ENCODE measurements at regions not wholly inside any gene's neighbourhood (a gene's known extent, or its start where the extent isn't known, plus 50 kb on each side); places are given as distances from the start of the nearest gene placed in this dataset.
"Not testable (repeated sequence)": the region's sequence is repeated elsewhere in the genome, so short reads cannot be mapped to it uniquely, and the experiment has no call there.

- DNase-seq (ENCODE audit: low spot score): peak; percentile 12
These were observed 57.3 kb upstream of the PRSS12 start for GRCh38 chr4:118410138-118410537.

GRCh38 chr4:118417325-118417724 lies 64.5 kb upstream of the PRSS12 start:
- peak; percentile 12 for DNase-seq (ENCODE audit: low spot score)

GRCh38 chr4:118417800-118418199 lies 65.0 kb upstream of the PRSS12 start:
- DNase-seq (ENCODE audit: low spot score): not testable (repeated sequence)

- DNase-seq (ENCODE audit: low spot score): not testable (repeated sequence)
These were observed 65.6 kb upstream of the PRSS12 start for GRCh38 chr4:118418396-118418795.

GRCh38 chr4:118419626-118420025 lies 66.8 kb upstream of the PRSS12 start:
- DNase-seq (ENCODE audit: low spot score): not testable (repeated sequence)

DNA sequence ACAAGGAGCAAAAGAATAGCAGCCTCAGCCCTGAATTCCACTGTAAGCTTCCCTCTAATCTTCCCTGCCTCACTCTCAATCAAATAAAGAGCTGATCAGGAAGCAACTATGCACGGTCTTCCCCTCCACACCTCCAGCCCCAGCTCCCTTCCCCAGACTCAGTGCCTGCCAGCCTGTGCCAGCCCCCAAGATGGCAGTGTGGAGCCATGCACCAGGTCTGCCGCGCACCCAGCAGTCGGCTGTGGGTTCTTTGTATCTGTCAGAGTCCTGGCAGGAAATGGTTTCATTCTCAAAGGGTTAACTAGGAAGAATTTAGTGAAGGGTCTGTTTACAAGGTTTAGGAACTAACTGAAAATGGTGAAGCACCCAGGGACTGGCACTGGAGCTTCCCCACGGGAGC lies 71.3 kb upstream of the PRSS12 start:
- DNase-seq (ENCODE audit: low spot score): not testable (repeated sequence)

DNA sequence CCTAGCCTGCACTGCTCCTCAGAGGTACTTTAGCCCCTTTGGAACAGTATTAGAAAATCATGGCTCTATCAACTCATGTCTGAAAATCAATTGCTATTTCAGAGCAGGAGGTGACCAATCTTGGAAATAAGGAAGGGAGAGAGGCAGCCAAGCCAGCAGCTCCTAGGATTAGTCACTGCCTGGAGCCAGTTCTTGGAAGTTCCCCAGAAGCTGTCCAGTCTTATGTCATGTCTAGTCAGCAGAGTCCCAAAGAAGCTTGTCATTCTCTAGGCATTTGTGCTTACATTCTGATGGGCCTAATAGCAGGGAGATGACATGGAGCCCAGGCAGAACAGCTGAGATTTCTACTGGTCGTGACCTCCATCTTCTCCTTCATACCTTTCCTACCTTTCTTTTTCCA lies 76.1 kb upstream of the PRSS12 start:
- not testable (repeated sequence) for DNase-seq (ENCODE audit: low spot score)

- DNase-seq (ENCODE audit: low spot score): not testable (repeated sequence)
These were observed 79.6 kb upstream of the PRSS12 start for GRCh38 chr4:118432359-118432758.

DNA sequence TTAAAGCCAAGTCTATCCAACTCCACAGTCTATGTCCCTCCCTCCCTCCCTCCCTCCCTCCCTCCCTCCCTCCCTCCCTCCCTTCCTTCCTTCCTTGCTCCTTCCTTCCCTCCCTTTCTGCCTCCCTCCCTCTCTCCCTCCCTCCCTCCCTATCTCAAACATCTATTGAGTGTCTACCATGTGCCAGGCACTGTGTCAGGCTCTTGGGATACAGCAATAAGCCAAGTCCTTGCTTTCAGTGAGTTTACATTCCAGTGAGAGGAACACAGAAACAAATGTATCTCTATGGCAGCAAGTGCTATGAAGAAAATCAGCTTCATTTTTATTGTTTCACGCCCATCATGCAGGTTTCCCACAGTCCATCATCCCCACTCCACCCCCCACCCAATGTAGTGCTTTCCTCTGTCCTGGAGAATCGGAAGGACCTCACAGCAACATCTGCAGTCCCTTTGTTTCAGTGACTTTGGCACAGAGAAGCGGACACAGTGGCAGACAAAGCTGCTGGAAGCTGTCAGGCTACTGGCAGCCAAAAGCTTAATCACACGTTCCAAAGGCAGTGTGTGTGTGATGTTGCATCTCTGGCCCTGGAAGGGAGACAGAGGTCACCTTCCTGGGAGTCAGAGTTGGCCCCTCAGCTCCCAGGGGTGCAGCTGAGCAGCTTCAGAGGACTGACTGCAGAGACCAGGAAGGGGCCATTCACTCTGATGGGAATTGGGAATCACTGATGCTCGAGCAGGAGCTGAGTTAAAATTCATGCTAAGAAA lies 81.0 kb upstream of the PRSS12 start:
- DNase-seq (ENCODE audit: low spot score): not testable (repeated sequence)

GRCh38 chr4:118435415-118435814 lies 82.6 kb upstream of the PRSS12 start:
- DNase-seq (ENCODE audit: low spot score): not testable (repeated sequence)

- not testable (repeated sequence) for DNase-seq (ENCODE audit: low spot score)
These were observed 89.5 kb upstream of the PRSS12 start for GRCh38 chr4:118442115-118442837.

DNA sequence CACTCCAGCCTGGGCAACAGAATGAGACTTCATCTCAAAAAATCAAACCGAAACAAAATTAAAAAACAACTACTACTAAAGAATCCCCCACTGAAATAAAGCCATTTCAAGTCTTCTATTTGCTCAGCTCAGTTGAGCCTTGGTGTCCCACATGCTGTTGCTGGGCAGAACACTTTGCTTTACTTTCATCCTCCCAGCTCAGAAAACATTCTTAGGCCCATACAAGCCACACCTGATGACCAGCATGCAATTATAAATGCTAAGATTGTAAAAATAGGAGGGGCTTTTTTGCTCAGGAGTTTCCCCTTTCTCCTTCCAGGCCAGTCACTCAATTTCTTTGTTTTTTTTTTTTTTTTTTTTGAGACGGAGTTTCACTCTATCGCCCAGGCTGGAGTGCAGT lies 94.6 kb upstream of the PRSS12 start:
- DNase-seq (ENCODE audit: low spot score): not testable (repeated sequence)

DNA sequence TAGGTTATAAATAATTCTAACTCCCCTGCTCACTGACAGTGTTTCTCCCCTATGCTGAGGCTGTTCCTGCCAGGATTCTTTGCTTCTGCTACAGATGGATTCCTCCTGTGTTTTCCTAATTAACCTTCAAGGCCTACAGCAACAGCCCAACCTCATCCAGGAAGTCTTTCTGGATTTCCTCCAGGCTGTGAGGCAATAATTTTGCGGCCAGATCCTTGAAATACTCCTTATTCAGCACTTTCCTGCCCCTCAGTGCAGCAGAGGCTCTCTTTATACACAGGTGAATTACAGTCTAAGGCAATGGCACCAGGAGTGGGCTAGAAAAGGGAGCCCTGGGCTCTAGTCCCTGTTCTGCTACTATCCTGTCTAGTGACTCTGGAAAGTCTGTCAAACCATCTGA lies 102.1 kb upstream of the PRSS12 start:
- DNase-seq (ENCODE audit: low spot score): not testable (repeated sequence)

- not testable (repeated sequence) for DNase-seq (ENCODE audit: low spot score)
These were observed 108.6 kb upstream of the PRSS12 start for GRCh38 chr4:118461435-118461834.

DNA sequence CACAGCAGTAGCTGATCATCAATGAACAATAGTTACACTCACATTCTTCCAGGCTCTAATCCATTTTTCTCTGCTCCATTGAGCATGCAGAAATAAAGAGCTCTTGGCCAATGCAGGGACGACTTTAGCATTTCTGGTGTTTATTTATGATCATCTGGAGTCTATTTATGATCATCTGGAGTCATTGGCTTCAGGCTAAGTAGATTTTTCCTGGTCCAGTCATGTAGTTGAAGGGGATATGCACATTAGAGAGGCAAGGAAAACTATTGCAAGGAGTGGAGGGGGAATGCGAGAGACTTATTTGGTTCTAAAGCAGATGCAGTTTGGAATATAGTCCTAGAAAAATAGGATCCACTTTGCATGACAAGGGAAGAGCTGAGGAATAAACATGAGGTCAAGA lies 113.0 kb upstream of the PRSS12 start:
- peak; percentile 2 for DNase-seq (ENCODE audit: low spot score)

GRCh38 chr4:118474001-118474626 lies 121.3 kb upstream of the PRSS12 start:
- DNase-seq (ENCODE audit: low spot score): peak; percentile 3

DNA sequence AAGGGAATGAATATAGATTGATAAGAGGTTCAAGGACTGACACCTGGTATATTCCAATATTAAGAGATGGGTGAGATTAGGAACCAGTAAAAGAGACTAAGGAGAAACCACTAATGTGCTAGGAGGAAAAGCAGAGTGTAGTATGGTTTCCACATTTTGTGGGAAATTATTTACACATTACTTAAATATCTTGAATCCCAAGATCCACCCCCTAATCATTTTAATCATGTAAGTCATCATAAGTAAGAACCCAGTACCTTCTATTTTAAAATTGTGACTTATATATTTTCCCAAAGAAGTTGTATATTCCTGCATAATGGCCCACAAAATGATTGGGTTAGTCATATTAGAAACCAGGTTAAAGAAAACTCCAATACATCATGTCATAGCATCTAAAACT lies 122.0 kb upstream of the PRSS12 start:
- DNase-seq (ENCODE audit: low spot score): not testable (repeated sequence)

DNA sequence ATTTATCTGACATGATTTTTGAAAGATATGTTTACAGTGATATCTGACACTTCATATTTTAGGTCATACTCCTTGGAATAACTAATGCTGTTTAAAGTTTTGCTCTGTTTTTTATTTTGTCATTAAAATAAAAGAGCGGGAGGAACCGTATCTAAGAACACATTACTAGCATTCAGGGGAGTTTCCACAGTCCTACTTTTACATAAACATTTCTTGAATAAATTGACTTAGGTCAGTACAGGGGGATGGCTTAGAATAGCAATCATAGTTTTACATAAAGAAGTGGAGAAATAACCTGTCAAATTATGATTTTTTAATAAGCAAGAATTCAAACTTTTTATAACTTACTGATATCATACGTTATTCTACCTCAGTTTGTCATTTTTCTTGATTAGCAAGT lies 123.1 kb upstream of the PRSS12 start:
- not testable (repeated sequence) for DNase-seq (ENCODE audit: low spot score)

- DNase-seq (ENCODE audit: low spot score): not testable (repeated sequence)
These were observed 125.0 kb upstream of the PRSS12 start for GRCh38 chr4:118477826-118478225.

DNA sequence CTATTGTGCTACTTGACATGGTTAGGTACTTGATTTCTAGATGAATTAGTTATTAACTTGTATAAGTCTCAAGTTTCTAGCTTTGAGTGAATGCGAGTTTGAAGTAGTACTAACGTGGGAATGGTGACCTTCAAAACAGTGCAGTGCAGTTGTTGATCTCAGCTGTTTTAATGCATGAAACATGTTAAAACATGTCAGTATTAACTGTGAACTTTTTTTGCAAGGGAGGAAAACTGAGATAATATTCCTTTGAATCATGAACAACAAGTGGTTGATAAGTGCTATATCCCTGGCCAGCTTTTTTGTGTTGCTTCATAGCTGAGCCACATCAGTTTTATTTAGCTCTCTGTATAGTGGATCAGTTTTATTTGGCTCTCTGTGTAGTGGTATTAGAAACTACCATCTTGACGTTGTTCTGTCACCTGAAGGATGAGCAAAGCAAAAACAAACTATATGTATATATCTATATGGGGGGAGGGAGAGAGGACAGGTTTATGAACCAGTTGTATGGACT lies 133.1 kb upstream of the PRSS12 start:
- DNase-seq (ENCODE audit: low spot score): not testable (repeated sequence)

GRCh38 chr4:118492963-118493362 lies 140.2 kb upstream of the PRSS12 start:
- not testable (repeated sequence) for DNase-seq (ENCODE audit: low spot score)

- DNase-seq (ENCODE audit: low spot score): not testable (repeated sequence)
These were observed 141.6 kb upstream of the PRSS12 start for GRCh38 chr4:118494437-118494836.

GRCh38 chr4:118502967-118503366 lies 150.2 kb upstream of the PRSS12 start:
- not testable (repeated sequence) for DNase-seq (ENCODE audit: low spot score)

All from AG08396 (cell line).